Glutamatergic neuron (in vitro differentiated cells): ENCODE measurements at regions not wholly inside any gene's neighbourhood (a gene's known extent, or its start where the extent isn't known, plus 50 kb on each side); places are given as distances from the start of the nearest gene placed in this dataset.
"Not testable (repeated sequence)": the region's sequence is repeated elsewhere in the genome, so short reads cannot be mapped to it uniquely, and the experiment has no call there.

ENCODE experiments used
- DNase-seq: peaks from one replicate; pipeline ENCODE4 v3.0.0; 2022
- H3K27ac Mint-ChIP-seq: one replicate; pipeline ENCODE4 v1.8.0; 2020; ENCODE audit warnings: mild to moderate bottlenecking, mixed read lengths, inconsistent platforms; ENCODE audit not compliant: unreplicated experiment
- H3K27me3 Mint-ChIP-seq: one replicate; pipeline ENCODE4 v1.8.0; 2020; ENCODE audit warnings: mild to moderate bottlenecking, moderate library complexity, mixed read lengths, inconsistent platforms; ENCODE audit not compliant: unreplicated experiment
- H3K36me3 Mint-ChIP-seq: one replicate; pipeline ENCODE4 v1.8.0; 2020; ENCODE audit warnings: mild to moderate bottlenecking, mixed read lengths, inconsistent platforms; ENCODE audit not compliant: unreplicated experiment
- H3K4me1 Mint-ChIP-seq: one replicate; pipeline ENCODE4 v1.8.0; 2020; ENCODE audit warnings: mild to moderate bottlenecking, low read depth, mixed read lengths, inconsistent platforms; ENCODE audit not compliant: unreplicated experiment
- H3K4me3 Mint-ChIP-seq: one replicate; pipeline ENCODE4 v1.8.0; 2020; ENCODE audit warnings: mild to moderate bottlenecking, mixed read lengths, inconsistent platforms; ENCODE audit not compliant: unreplicated experiment
- H3K9me3 Mint-ChIP-seq: one replicate; pipeline ENCODE4 v1.8.0; 2020; ENCODE audit warnings: mild to moderate bottlenecking, moderate library complexity, mixed read lengths, inconsistent platforms; ENCODE audit not compliant: unreplicated experiment
- TF ChIP-seq, protein P1 (sequence below): fragments of 200-600 bp; sonication (generic); IDR thresholded peaks from one replicate; pipeline ENCODE4 v1.5.0; 2021; ENCODE audit not compliant: partially characterized antibody, unreplicated experiment

DNA sequence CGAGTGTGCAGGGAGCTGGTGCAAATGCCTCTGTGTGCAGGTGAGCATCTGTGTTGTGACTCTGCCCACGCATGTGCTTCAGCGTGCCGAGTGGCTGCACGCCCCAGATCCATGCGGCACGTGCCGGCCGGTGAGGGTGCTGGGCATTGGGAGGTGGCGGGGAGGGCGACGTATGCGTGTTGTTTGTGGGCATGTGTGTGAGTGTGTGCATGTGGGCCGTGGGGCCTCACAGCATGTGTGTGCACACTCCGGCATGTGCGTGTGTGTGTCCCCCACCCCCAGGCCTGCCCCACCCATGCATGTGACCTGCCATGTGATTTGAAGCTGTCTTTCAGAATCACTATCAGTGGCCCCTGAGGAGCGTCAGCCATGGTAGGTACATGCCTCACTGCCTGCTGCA, 97.7 kb upstream of the ZSCAN2 start:
- not testable (repeated sequence) for DNase-seq, H3K4me1 Mint-ChIP-seq, H3K27ac Mint-ChIP-seq, H3K27me3 Mint-ChIP-seq, H3K36me3 Mint-ChIP-seq, H3K9me3 Mint-ChIP-seq, H3K4me3 Mint-ChIP-seq

DNA sequence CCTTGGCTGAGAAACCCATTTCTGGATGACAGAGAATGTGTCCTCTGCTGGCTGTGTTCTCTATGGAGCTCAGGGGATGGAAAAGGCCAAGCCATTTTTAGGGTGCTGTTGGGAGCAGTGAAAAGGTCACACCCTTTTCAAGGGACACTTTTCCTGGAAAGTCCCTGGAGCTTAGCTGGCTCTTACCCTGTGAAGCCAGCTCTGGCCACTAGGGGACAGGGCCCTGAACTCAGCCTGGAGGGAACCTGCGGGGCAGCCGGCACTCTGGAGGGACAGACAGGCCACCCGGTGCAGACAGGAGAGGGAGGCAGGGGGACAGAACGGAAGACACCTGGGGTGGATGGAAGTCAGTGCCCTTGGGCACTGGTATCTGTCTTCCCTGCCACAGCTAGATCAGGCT, 95.3 kb upstream of the ZSCAN2 start:
- H3K27me3 Mint-ChIP-seq, H3K4me3 Mint-ChIP-seq, DNase-seq, H3K9me3 Mint-ChIP-seq, H3K36me3 Mint-ChIP-seq, H3K27ac Mint-ChIP-seq, H3K4me1 Mint-ChIP-seq: not testable (repeated sequence)
- TF ChIP-seq, protein P1, sequence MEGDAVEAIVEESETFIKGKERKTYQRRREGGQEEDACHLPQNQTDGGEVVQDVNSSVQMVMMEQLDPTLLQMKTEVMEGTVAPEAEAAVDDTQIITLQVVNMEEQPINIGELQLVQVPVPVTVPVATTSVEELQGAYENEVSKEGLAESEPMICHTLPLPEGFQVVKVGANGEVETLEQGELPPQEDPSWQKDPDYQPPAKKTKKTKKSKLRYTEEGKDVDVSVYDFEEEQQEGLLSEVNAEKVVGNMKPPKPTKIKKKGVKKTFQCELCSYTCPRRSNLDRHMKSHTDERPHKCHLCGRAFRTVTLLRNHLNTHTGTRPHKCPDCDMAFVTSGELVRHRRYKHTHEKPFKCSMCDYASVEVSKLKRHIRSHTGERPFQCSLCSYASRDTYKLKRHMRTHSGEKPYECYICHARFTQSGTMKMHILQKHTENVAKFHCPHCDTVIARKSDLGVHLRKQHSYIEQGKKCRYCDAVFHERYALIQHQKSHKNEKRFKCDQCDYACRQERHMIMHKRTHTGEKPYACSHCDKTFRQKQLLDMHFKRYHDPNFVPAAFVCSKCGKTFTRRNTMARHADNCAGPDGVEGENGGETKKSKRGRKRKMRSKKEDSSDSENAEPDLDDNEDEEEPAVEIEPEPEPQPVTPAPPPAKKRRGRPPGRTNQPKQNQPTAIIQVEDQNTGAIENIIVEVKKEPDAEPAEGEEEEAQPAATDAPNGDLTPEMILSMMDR: peak; percentile 9

DNA sequence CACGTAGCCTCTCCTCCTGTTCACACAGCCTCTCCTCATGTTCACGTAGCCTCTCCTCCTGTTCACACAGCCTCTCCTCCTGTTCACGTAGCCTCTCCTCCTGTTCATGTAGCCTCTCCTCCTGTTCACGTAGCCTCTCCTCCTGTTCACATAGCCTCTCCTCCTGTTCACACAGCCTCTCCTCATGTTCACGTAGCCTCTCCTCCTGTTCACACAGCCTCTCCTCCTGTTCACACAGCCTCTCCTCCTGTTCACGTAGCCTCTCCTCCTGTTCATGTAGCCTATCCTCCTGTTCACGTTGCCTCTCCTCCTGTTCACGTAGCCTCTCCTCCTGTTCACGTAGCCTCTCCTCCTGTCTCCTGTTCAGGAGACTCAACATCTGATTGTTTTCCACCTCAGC, 88.5 kb upstream of the ZSCAN2 start:
- H3K27me3 Mint-ChIP-seq, H3K27ac Mint-ChIP-seq, H3K9me3 Mint-ChIP-seq, H3K36me3 Mint-ChIP-seq, H3K4me3 Mint-ChIP-seq, H3K4me1 Mint-ChIP-seq, DNase-seq: not testable (repeated sequence)

DNA sequence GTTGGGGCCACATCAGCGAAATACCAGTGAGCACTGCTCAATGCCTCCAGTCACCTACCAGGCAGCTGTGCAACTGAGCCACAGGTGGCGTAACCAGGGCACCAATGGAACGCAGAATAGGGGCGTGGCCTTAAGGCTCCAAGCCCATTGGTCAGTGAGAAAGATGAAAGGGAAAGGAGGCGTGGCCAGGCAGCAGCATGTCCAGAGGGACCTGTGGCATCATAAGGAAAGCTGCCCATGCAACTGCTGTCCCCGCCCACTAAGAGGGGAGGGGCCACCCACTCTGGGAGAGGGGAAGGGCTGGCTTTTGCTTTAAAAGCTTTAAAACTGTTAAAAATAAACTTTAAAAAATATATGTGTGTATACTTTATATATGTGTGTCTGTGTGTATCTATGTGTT, 84.0 kb upstream of the ZSCAN2 start:
- not testable (repeated sequence) for H3K4me3 Mint-ChIP-seq, H3K9me3 Mint-ChIP-seq, H3K36me3 Mint-ChIP-seq, H3K27ac Mint-ChIP-seq, H3K27me3 Mint-ChIP-seq, H3K4me1 Mint-ChIP-seq
- DNase-seq: peak; percentile 24

DNA sequence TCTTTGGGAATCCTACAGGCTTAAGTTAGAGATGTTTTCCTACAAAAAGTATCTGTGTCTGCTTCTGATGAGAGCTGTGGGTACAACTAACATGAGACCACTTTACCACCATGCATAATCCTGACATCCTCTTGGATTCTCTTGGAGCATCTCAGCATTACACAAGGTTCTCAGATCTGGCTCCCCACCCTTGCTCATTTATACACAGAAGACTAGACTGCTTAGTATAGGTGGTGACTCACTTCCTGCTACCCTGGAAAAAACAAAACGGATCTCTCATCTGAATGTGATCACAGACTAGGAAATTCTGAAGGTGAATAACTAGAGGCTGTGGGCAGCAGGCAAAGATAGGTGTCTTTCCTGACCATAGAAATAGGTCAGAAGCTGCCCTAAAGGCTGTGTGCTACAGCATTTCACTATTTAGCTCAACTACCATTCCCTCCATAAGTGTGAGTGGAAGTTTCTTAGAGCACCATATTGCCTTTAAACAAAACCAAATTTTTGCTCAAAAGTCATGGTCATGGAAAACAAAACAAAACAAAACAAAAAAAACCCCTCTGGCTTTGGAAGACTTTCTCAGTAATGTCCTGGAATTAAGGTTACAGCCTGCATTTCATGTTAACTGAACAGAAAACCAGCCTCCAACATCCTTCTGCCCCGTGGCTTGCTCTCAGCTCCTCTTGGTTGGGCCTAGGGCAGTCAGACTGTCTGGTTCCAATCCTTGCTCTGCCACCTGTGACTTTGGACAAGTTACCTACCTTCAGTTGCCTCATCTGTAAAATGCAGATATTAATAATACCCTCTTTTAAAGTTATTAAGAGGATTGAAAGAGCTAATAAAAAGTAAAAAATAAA, 75.1 kb upstream of the ZSCAN2 start:
- H3K4me3 Mint-ChIP-seq, H3K36me3 Mint-ChIP-seq, H3K4me1 Mint-ChIP-seq, H3K27ac Mint-ChIP-seq, H3K9me3 Mint-ChIP-seq, DNase-seq, H3K27me3 Mint-ChIP-seq: not testable (repeated sequence)

DNA sequence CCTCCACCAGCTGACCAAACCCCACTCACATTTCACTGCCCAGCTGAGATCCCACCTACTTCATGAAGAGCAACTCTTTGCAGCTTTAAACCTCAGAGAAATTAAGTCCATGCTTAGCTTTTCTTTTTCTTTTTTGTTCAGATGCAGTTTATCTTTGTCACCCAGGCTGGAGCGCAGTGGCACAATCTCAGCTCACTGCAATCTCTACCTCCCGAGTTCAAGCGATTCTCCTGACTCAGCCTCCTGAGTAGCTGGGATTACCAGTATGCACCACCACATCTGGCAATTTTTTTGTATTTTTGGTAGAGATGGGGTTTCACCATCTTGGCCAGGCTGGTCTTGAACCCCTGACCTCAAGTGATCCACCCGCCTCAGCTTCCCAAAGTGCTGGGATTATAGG, 70.1 kb upstream of the ZSCAN2 start:
- not testable (repeated sequence) for H3K27ac Mint-ChIP-seq, H3K36me3 Mint-ChIP-seq, H3K4me3 Mint-ChIP-seq, DNase-seq, H3K27me3 Mint-ChIP-seq, H3K9me3 Mint-ChIP-seq, H3K4me1 Mint-ChIP-seq

DNA sequence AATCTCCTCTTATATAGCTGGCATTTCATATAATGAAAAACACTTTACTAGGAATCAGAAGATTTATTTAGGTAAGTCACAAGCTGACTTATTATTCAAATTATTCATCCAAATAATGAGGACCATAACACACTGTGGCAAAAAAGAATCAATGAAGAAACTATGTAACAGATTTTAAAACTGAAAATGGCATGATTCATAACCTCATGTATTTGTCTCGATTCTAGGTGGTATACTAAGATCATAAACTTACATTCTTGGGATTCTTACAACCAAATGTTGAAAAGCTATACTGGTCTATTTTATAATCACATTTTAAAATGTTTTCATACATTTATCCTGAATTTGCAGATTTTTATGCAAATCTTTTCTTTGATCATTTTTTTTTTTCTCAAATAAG, 69.6 kb upstream of the ZSCAN2 start:
- H3K27ac Mint-ChIP-seq, H3K27me3 Mint-ChIP-seq, H3K9me3 Mint-ChIP-seq, DNase-seq, H3K36me3 Mint-ChIP-seq, H3K4me3 Mint-ChIP-seq, H3K4me1 Mint-ChIP-seq: not testable (repeated sequence)

DNA sequence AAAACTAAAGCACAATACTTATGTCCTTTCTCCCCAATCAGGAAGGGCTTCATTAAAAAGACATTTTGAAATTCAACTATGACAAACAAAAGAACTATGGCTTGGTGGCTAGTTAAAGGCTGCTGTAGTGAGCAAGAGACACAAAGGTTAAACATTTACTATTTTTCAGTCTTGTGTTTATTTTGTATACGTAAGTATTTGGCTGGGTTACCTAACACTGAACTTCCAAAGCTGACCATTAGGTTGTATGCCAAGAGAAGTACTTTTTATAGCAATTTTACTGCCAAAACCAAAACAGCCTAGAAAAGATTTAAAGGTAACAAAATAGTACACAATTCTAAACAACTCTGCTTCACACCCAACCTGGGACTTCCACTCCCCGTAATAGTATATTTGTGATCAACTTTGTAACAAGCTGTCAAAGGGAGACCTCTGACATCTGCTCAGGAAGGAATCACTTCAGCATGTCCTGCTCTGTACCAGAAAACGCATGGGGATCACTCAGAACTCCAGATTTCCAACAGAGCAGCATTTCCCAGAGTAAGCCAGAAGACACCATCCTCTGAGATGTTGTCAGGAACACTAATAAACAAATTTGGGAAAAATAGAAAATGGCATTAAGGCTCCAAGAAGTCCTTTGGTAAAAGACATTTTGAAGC, 69.0 kb upstream of the ZSCAN2 start:
- H3K4me3 Mint-ChIP-seq: not testable (repeated sequence)

DNA sequence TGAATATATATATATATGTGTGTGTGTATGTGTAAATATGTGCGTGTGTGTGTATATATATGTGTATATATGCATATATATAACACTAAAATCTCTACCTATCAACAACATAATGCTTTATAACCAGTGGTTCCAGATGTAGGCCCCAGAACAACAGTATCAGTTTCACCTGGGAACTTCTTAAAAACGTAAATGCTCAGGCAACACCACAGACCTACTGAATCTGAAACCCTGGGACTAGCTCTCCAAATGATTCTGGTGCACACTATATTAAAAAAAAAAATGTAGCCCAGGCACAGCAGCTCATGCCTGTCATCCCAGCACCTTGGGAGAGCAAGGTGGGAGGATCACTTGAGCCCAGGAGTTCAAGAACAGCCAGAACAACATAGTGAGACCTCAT, 67.1 kb upstream of the ZSCAN2 start:
- not testable (repeated sequence) for H3K9me3 Mint-ChIP-seq, H3K27ac Mint-ChIP-seq, H3K36me3 Mint-ChIP-seq, H3K27me3 Mint-ChIP-seq, H3K4me1 Mint-ChIP-seq, DNase-seq, H3K4me3 Mint-ChIP-seq

More for the DNA sequence above, 69.0 kb upstream of the ZSCAN2 start:
- not testable (repeated sequence) for H3K9me3 Mint-ChIP-seq, H3K27ac Mint-ChIP-seq, DNase-seq, H3K36me3 Mint-ChIP-seq, H3K4me1 Mint-ChIP-seq, H3K27me3 Mint-ChIP-seq

DNA sequence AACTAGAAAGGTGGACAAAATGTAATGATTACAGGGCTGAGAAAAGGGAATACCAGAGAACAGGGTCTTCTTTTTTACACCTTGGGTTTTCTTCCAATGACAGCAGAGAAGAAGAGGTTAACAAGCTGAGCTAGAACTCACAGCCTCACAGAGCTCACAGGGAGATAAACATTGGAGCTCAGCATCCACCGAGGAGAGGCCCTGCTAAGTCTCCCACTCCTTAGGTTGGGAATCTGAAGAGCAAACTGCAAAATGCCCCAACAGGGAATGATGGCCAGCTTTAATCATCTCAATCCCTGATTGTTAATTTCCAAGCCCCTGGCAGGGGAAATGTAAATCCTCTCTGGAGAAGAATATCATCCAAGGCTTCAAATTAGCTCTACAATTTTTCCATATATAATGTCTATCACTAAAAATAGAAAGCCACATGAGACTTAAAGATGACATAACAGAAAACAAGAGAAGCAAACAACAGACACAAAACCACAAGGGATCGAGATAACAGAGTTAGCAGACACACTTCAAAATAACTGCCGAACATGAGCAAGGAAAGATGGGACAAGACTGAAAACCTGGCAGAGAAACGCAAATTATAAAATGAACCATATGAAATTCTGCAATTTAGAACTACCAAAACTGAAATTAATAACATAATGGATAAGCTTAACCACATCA, 66.1 kb upstream of the ZSCAN2 start:
- H3K36me3 Mint-ChIP-seq, H3K4me1 Mint-ChIP-seq, DNase-seq, H3K9me3 Mint-ChIP-seq, H3K27ac Mint-ChIP-seq, H3K27me3 Mint-ChIP-seq, H3K4me3 Mint-ChIP-seq: not testable (repeated sequence)

DNA sequence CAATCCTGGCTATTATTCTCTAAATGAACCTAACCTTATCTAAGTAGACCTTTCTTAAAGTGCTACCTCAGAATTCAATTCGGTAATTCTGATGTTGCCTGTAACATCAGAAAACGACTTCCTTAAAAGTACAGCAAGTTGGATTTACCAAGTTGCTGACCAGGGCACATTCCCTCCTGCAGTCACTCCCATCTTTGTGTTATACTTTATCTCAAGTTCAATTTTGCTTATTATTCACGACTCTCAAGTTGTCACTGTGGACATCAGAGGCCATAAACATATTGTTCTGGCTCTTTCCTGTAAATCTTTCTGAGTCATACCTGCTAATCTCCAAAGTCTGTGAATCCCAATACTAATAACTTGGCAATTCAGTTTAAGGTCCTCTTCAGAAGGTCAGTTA, 64.6 kb upstream of the ZSCAN2 start:
- not testable (repeated sequence) for H3K36me3 Mint-ChIP-seq, H3K4me3 Mint-ChIP-seq, H3K4me1 Mint-ChIP-seq, DNase-seq, H3K27me3 Mint-ChIP-seq, H3K27ac Mint-ChIP-seq, H3K9me3 Mint-ChIP-seq
